Prostate gland (tissue), 2 donors: ENCODE measurements at regions not wholly inside any gene's neighbourhood (a gene's known extent, or its start where the extent isn't known, plus 50 kb on each side); places are given as distances from the start of the nearest gene placed in this dataset.

Source experiments
- DNase-seq: peaks from one replicate; pipeline ENCODE4 v3.0.0-alpha.2; 2019; ENCODE audit warnings: low spot score
- H3K27ac ChIP-seq, 2 donors: fragments of 200-600 bp; sonication (generic); 2 replicates each; pipeline ENCODE4 v1.5.1; 2017 to 2019
- H3K27me3 ChIP-seq: fragments of 200-600 bp; sonication (generic); replicated peaks from 2 replicates; pipeline ENCODE4 v1.5.1; 2019; ENCODE audit not compliant: insufficient read depth
- H3K36me3 ChIP-seq, 2 donors: fragments of 200-600 bp; sonication (generic); 1 replicate in 1 of 2; 2 replicates in 1 of 2; pipeline versions ENCODE4 v1.5.1 to v1.8.1; 2017 to 2019
- H3K4me1 ChIP-seq: fragments of 200-600 bp; sonication (generic); replicated peaks from 2 replicates; pipeline ENCODE4 v1.5.1; 2019
- H3K4me3 ChIP-seq, 2 donors: fragments of 200-600 bp; sonication (generic); 2 replicates each; pipeline ENCODE4 v1.5.1; 2017 to 2019
- H3K9me3 ChIP-seq: fragments of 200-600 bp; sonication (generic); 2 replicates; pipeline ENCODE4 v1.5.1; 2017
- CTCF ChIP-seq, 4 experiments: fragments of 200-600 bp in 2 of 4; fragments of 450-650 bp in 2 of 4; sonication (generic) in 2 of 4; IDR thresholded peaks; 1 replicate in 3 of 4; 2 replicates in 1 of 4; pipeline ENCODE4 v1.5.1; 2016 to 2019; ENCODE audit warnings: antibody characterized with exemption in 4 of 4, mild to moderate bottlenecking in 2 of 4, moderate library complexity in 2 of 4
- POLR2A ChIP-seq: fragments of 450-650 bp; IDR thresholded peaks from one replicate; pipeline ENCODE4 v1.6.1; 2016; ENCODE audit warnings: antibody characterized with exemption, mild to moderate bottlenecking
- POLR2AphosphoS5 ChIP-seq: sonication (generic); formaldehyde crosslinking; IDR thresholded peaks from one replicate; pipeline ENCODE4 v1.6.1; 2017; ENCODE audit warnings: antibody characterized with exemption
- WGBS: methylation state at CpG from one replicate; pipeline ENCODE4 v1.1.5; 2018; 5-methylcytosine and 5-hydroxymethylcytosine counted together
- intact Hi-C: fragments of 100-400 bp; cut with DNase I; formaldehyde crosslinking; loops from one replicate; pipeline ENCODE4 v1.14.2; 2022

GRCh38 chr18:24656551-24657443 lies 196.4 kb downstream of the HRH4 start:
- no peak for DNase-seq
- H3K4me1 ChIP-seq = no peaks in the 10 kb centered on the region
- H3K27me3 ChIP-seq = no peaks in the 10 kb centered on the region
- no peaks in the 10 kb centered on the region for H3K36me3 ChIP-seq
- TF ChIP-seq CTCF (IDR thresholded peaks at IDR 0.05) (no peak), POLR2A (no peak), POLR2AphosphoS5 (no peak)
- intact Hi-C loops = no loop called here
- H3K27ac ChIP-seq = no peak overlapping the region
- H3K9me3 ChIP-seq = no peaks in the 10 kb centered on the region
- 65% methylated on average over 7 of the region's 7 CpGs for WGBS
- no peak overlapping the region for H3K4me3 ChIP-seq

- intact Hi-C loops = no loop called here
- Histone ChIP-seq H3K4me3 (no peak overlapping the region), H3K36me3 (no peaks in the 10 kb centered on the region), H3K9me3 (no peaks in the 10 kb centered on the region), H3K27me3 (no peaks in the 10 kb centered on the region), H3K4me1 (no peaks in the 10 kb centered on the region), H3K27ac (no peak overlapping the region)
- no peak for DNase-seq
- WGBS = 80% methylated on average over 7 of the region's 7 CpGs
- TF ChIP-seq POLR2AphosphoS5 (no peak), CTCF (IDR thresholded peaks at IDR 0.05) (no peak), POLR2A (no peak)
Observed at GRCh38 chr18:24657444-24657842, 197.0 kb downstream of the HRH4 start.

- TF ChIP-seq POLR2A (no peak), CTCF (IDR thresholded peaks at IDR 0.05) (no peak), POLR2AphosphoS5 (no peak)
- Histone ChIP-seq H3K36me3 (no peaks in the 10 kb centered on the region), H3K27me3 (no peaks in the 10 kb centered on the region), H3K9me3 (no peaks in the 10 kb centered on the region), H3K4me1 (no peaks in the 10 kb centered on the region), H3K4me3 (no peak overlapping the region), H3K27ac (no peak overlapping the region)
- intact Hi-C loops = no loop called here
- WGBS = 48% methylated on average over 1 of the region's 1 CpG
- DNase-seq = no peak
Observed at GRCh38 chr18:24658302-24658701, 197.9 kb downstream of the HRH4 start.

GRCh38 chr18:24659827-24660720 lies 199.6 kb downstream of the HRH4 start:
- Histone ChIP-seq H3K4me1 (no peaks in the 10 kb centered on the region), H3K27ac (no peak overlapping the region), H3K4me3 (peak overlapping the region in 1 of 2 donors; percentile 4), H3K27me3 (no peaks in the 10 kb centered on the region), H3K9me3 (no peaks in the 10 kb centered on the region), H3K36me3 (no peaks in the 10 kb centered on the region)
- intact Hi-C loops = no loop called here
- no peak for TF ChIP-seq POLR2AphosphoS5
- no peak for DNase-seq
- 40% methylated on average over 21 of the region's 21 CpGs for WGBS

- 53% methylated on average over 1 of the region's 1 CpG for WGBS
- DNase-seq = no peak
- Histone ChIP-seq H3K4me1 (no peaks in the 10 kb centered on the region), H3K36me3 (no peaks in the 10 kb centered on the region), H3K27ac (no peak overlapping the region), H3K27me3 (no peaks in the 10 kb centered on the region), H3K4me3 (no peak overlapping the region), H3K9me3 (no peaks in the 10 kb centered on the region)
- intact Hi-C loops = no loop called here
- TF ChIP-seq CTCF (IDR thresholded peaks at IDR 0.05) (no peak), POLR2AphosphoS5 (no peak), POLR2A (no peak)
Observed at GRCh38 chr18:24660956-24661355, 200.5 kb downstream of the HRH4 start.
